HFFc6 (cell line): ENCODE measurements at regions not wholly inside any gene's neighbourhood (a gene's known extent, or its start where the extent isn't known, plus 50 kb on each side); places are given as distances from the start of the nearest gene placed in this dataset.

Experiments
- DNase-seq: peaks from one replicate; pipeline ENCODE4 v3.0.0-alpha.2; 2018
- H3K27ac Mint-ChIP-seq: 2 replicates; pipeline ENCODE4 v1.8.0; 2020; ENCODE audit warnings: mild to moderate bottlenecking, mixed read lengths
- H3K27me3 Mint-ChIP-seq: 2 replicates; pipeline ENCODE4 v1.8.0; 2021; ENCODE audit warnings: mild to moderate bottlenecking, moderate library complexity, mixed read lengths; ENCODE audit not compliant: insufficient read depth
- H3K36me3 Mint-ChIP-seq: 2 replicates; pipeline ENCODE4 v1.8.0; 2021; ENCODE audit warnings: low read depth, mixed read lengths
- H3K4me1 Mint-ChIP-seq: 2 replicates; pipeline ENCODE4 v1.8.0; 2020; ENCODE audit warnings: low read depth, mixed read lengths
- H3K4me3 Mint-ChIP-seq: 2 replicates; pipeline ENCODE4 v1.8.0; 2020; ENCODE audit warnings: mild to moderate bottlenecking, moderate library complexity, mixed read lengths
- H3K9me3 Mint-ChIP-seq: 2 replicates; pipeline ENCODE4 v1.8.0; 2020; ENCODE audit warnings: mild to moderate bottlenecking, mixed read lengths
- CTCF ChIP-seq: fragments of 200-600 bp; sonication (generic); IDR thresholded peaks from 2 replicates; pipeline ENCODE4 v1.5.0; 2021; ENCODE audit warnings: antibody characterized with exemption, mild to moderate bottlenecking

- no peak for DNase-seq
- peaks cover 56% of the 10 kb centered on the region for H3K9me3 Mint-ChIP-seq
- no peak overlapping the region for H3K4me3 Mint-ChIP-seq
- no peak overlapping the region for H3K27ac Mint-ChIP-seq
- H3K36me3 Mint-ChIP-seq = no peaks in the 10 kb centered on the region
- no peak for TF ChIP-seq CTCF
- H3K27me3 Mint-ChIP-seq = no peaks in the 10 kb centered on the region
- no peaks in the 10 kb centered on the region for H3K4me1 Mint-ChIP-seq
These were observed 254.3 kb downstream of the BTBD3 start for GRCh38 chr20:12171923-12172524.

GRCh38 chr20:12173347-12174012 lies 255.8 kb downstream of the BTBD3 start:
- Mint-ChIP-seq H3K27me3 (no peaks in the 10 kb centered on the region), H3K9me3 (peaks cover 41% of the 10 kb centered on the region), H3K27ac (no peak overlapping the region), H3K36me3 (no peaks in the 10 kb centered on the region), H3K4me1 (no peaks in the 10 kb centered on the region), H3K4me3 (no peak overlapping the region)
- no peak for TF ChIP-seq CTCF
- no peak for DNase-seq

- H3K9me3 Mint-ChIP-seq = peaks cover 36% of the 10 kb centered on the region
- no peak overlapping the region for H3K4me3 Mint-ChIP-seq
- no peaks in the 10 kb centered on the region for H3K36me3 Mint-ChIP-seq
- no peak for DNase-seq
- H3K27ac Mint-ChIP-seq = no peak overlapping the region
- H3K4me1 Mint-ChIP-seq = no peaks in the 10 kb centered on the region
- TF ChIP-seq CTCF = no peak
- no peaks in the 10 kb centered on the region for H3K27me3 Mint-ChIP-seq
These were observed 257.8 kb downstream of the BTBD3 start for GRCh38 chr20:12175538-12175937.

- H3K9me3 Mint-ChIP-seq = peaks cover 38% of the 10 kb centered on the region
- TF ChIP-seq CTCF = no peak
- H3K27ac Mint-ChIP-seq = no peak overlapping the region
- no peaks in the 10 kb centered on the region for H3K36me3 Mint-ChIP-seq
- no peak overlapping the region for H3K4me3 Mint-ChIP-seq
- H3K4me1 Mint-ChIP-seq = no peaks in the 10 kb centered on the region
- H3K27me3 Mint-ChIP-seq = no peaks in the 10 kb centered on the region
- DNase-seq = no peak
These were observed 260.1 kb downstream of the BTBD3 start for GRCh38 chr20:12177657-12178293.

GRCh38 chr20:12179692-12180091 lies 262.0 kb downstream of the BTBD3 start:
- Mint-ChIP-seq H3K27ac (no peak overlapping the region), H3K4me3 (no peak overlapping the region), H3K27me3 (no peaks in the 10 kb centered on the region), H3K4me1 (no peaks in the 10 kb centered on the region), H3K9me3 (peaks cover 34% of the 10 kb centered on the region), H3K36me3 (no peaks in the 10 kb centered on the region)
- TF ChIP-seq CTCF = no peak
- DNase-seq = no peak
